Body of pancreas (tissue), 4 donors: ENCODE measurements at regions not wholly inside any gene's neighbourhood (a gene's known extent, or its start where the extent isn't known, plus 50 kb on each side); places are given as distances from the start of the nearest gene placed in this dataset.
"Not testable (repeated sequence)": the region's sequence is repeated elsewhere in the genome, so short reads cannot be mapped to it uniquely, and the experiment has no call there.

Source experiments
- ATAC-seq: fragments of 150-250 bp; one replicate; pipeline ENCODE4 v1.9.1; 2016
- DNase-seq, 4 donors: peaks; one replicate each; pipeline ENCODE4 v3.0.0-alpha.2; 2019
- H3K27ac ChIP-seq, 4 donors: fragments of 200-600 bp; sonication (generic); 1 replicate in 3 of 4; 2 replicates in 1 of 4; pipeline versions ENCODE4 v1.5.1 to v1.6.1; 2016 to 2019; ENCODE audit warnings: mild to moderate bottlenecking in 1 of 4, mixed read lengths in 1 of 4, moderate library complexity in 1 of 4
- H3K27me3 ChIP-seq, 2 donors: fragments of 200-600 bp; sonication (generic); one replicate each; pipeline ENCODE4 v1.6.0; 2016; ENCODE audit warnings: mild to moderate bottlenecking in 1 of 2
- H3K36me3 ChIP-seq, 2 donors: fragments of 200-600 bp; sonication (generic); replicated peaks in 1 of 2; 2 replicates each; pipeline ENCODE4 v1.5.1; 2016; ENCODE audit warnings: low read depth in 2 of 2; ENCODE audit not compliant: insufficient read depth in 1 of 2
- H3K4me1 ChIP-seq: fragments of 200-600 bp; sonication (generic); one replicate; pipeline ENCODE4 v1.6.0; 2016
- H3K4me3 ChIP-seq, 2 donors: fragments of 200-600 bp; sonication (generic); 1 replicate in 1 of 2; 2 replicates in 1 of 2; pipeline ENCODE4 v1.5.1; 2016 to 2019
- H3K9me3 ChIP-seq, 3 donors: fragments of 200-600 bp; sonication (generic); 1 replicate in 2 of 3; 2 replicates in 1 of 3; pipeline ENCODE4 v1.5.1; 2016
- CTCF ChIP-seq, 7 experiments: fragments of 450-650 bp in 4 of 7; fragments of 200-600 bp in 3 of 7; sonication (generic) in 3 of 7; IDR thresholded peaks; one replicate each; pipeline ENCODE4 v1.5.1; 2016 to 2019; ENCODE audit warnings: antibody characterized with exemption in 7 of 7
- POLR2A ChIP-seq, 3 donors: fragments of 450-650 bp; IDR thresholded peaks; one replicate each; pipeline ENCODE4 v1.6.1; 2016; ENCODE audit warnings: antibody characterized with exemption in 3 of 3, mild to moderate bottlenecking in 2 of 3
- WGBS, 2 donors: methylation state at CpG; one replicate each; pipeline ENCODE4 v1.1.5; 2017; 5-methylcytosine and 5-hydroxymethylcytosine counted together
- intact Hi-C: fragments of 100-400 bp; cut with DNase I; formaldehyde crosslinking; loops from one replicate; pipeline ENCODE4 v1.15.1; 2023

- H3K4me3 ChIP-seq = no peak overlapping the region
- H3K27ac ChIP-seq = no peak overlapping the region
- no peaks in the 10 kb centered on the region for H3K27me3 ChIP-seq
- DNase-seq (no peak), ATAC-seq (no peak)
- intact Hi-C loops = no loop called here
- H3K36me3 ChIP-seq = no peaks in the 10 kb centered on the region
- WGBS, 2 donors = 38 to 49% methylated on average over 4 of the region's 4 CpGs
- H3K9me3 ChIP-seq = no peaks in the 10 kb centered on the region
- TF ChIP-seq POLR2A (IDR thresholded peaks at IDR 0.05) = no peak
- TF ChIP-seq CTCF (IDR thresholded peaks at IDR 0.05) = no peak
- no peaks in the 10 kb centered on the region for H3K4me1 ChIP-seq
Observed at GRCh38 chr4:100340512-100341485, 150.5 kb upstream of the DDIT4L start.

- intact Hi-C loops = no loop called here
- H3K36me3 ChIP-seq = no peaks in the 10 kb centered on the region
- H3K9me3 ChIP-seq = no peaks in the 10 kb centered on the region
- no peak for TF ChIP-seq CTCF (IDR thresholded peaks at IDR 0.05)
- no peak for TF ChIP-seq POLR2A (IDR thresholded peaks at IDR 0.05)
- H3K4me1 ChIP-seq = no peaks in the 10 kb centered on the region
- 69 to 86% methylated on average over 4 of the region's 4 CpGs for WGBS, 2 donors
- H3K4me3 ChIP-seq = no peak overlapping the region
- DNase-seq (no peak), ATAC-seq (no peak)
- no peaks in the 10 kb centered on the region for H3K27me3 ChIP-seq
- H3K27ac ChIP-seq = no peak overlapping the region
Observed at GRCh38 chr4:100339870-100340269, 149.6 kb upstream of the DDIT4L start.

- H3K4me3 ChIP-seq, H3K36me3 ChIP-seq, DNase-seq, ATAC-seq, H3K9me3 ChIP-seq, H3K27ac ChIP-seq, H3K4me1 ChIP-seq, H3K27me3 ChIP-seq, intact Hi-C loops: not testable (repeated sequence)
- 68 to 75% methylated on average over 2 of the region's 2 CpGs for WGBS, 2 donors
Observed at GRCh38 chr4:100333491-100333890, 143.2 kb upstream of the DDIT4L start.

GRCh38 chr4:100317032-100317864, 127.0 kb upstream of the DDIT4L start:
- no peaks in the 10 kb centered on the region for H3K4me1 ChIP-seq
- 28 to 41% methylated on average over 7 of the region's 7 CpGs for WGBS, 2 donors
- H3K27me3 ChIP-seq = no peaks in the 10 kb centered on the region
- ATAC-seq (no peak), DNase-seq (no peak)
- TF ChIP-seq CTCF (IDR thresholded peaks at IDR 0.05) = no peak
- TF ChIP-seq POLR2A (IDR thresholded peaks at IDR 0.05) = no peak
- H3K4me3 ChIP-seq = no peak overlapping the region
- H3K27ac ChIP-seq = no peak overlapping the region
- intact Hi-C loops = no loop called here
- H3K36me3 ChIP-seq = no peaks in the 10 kb centered on the region
- no peaks in the 10 kb centered on the region for H3K9me3 ChIP-seq

- no peaks in the 10 kb centered on the region for H3K36me3 ChIP-seq
- H3K27ac ChIP-seq = no peak overlapping the region
- no peaks in the 10 kb centered on the region for H3K27me3 ChIP-seq
- ATAC-seq (no peak), DNase-seq (no peak)
- TF ChIP-seq POLR2A (IDR thresholded peaks at IDR 0.05) (no peak), CTCF (IDR thresholded peaks at IDR 0.05) (no peak)
- H3K4me1 ChIP-seq = no peaks in the 10 kb centered on the region
- WGBS, 2 donors = 64 to 86% methylated on average over 2 of the region's 2 CpGs
- H3K9me3 ChIP-seq = no peaks in the 10 kb centered on the region
- intact Hi-C loops = no loop called here
- no peak overlapping the region for H3K4me3 ChIP-seq
Observed at GRCh38 chr4:100314057-100314456, 123.8 kb upstream of the DDIT4L start.
